HG03135 (cell line): ENCODE measurements at regions not wholly inside any gene's neighbourhood (a gene's known extent, or its start where the extent isn't known, plus 50 kb on each side); places are given as distances from the start of the nearest gene placed in this dataset.
A peak's percentile ranks its signal among the peaks of the same experiment; 100 is the strongest.
"Not testable (repeated sequence)": the region's sequence is repeated elsewhere in the genome, so short reads cannot be mapped to it uniquely, and the experiment has no call there.

Experiments
- ATAC-seq: cut with Tn5 transposase; IDR thresholded peaks from one replicate; pipeline ENCODE4 v1.9.1; 2021; ENCODE audit warnings: mild to moderate bottlenecking, moderate library complexity; ENCODE audit not compliant: unreplicated experiment

- no peak for ATAC-seq
These were observed 114.9 kb upstream of the PWP1 start for GRCh38 chr12:107570721-107571120.

- no peak for ATAC-seq
These were observed 114.1 kb upstream of the PWP1 start for GRCh38 chr12:107571492-107571891.

- ATAC-seq = no peak
These were observed 110.9 kb upstream of the PWP1 start for GRCh38 chr12:107574691-107575090.

DNA sequence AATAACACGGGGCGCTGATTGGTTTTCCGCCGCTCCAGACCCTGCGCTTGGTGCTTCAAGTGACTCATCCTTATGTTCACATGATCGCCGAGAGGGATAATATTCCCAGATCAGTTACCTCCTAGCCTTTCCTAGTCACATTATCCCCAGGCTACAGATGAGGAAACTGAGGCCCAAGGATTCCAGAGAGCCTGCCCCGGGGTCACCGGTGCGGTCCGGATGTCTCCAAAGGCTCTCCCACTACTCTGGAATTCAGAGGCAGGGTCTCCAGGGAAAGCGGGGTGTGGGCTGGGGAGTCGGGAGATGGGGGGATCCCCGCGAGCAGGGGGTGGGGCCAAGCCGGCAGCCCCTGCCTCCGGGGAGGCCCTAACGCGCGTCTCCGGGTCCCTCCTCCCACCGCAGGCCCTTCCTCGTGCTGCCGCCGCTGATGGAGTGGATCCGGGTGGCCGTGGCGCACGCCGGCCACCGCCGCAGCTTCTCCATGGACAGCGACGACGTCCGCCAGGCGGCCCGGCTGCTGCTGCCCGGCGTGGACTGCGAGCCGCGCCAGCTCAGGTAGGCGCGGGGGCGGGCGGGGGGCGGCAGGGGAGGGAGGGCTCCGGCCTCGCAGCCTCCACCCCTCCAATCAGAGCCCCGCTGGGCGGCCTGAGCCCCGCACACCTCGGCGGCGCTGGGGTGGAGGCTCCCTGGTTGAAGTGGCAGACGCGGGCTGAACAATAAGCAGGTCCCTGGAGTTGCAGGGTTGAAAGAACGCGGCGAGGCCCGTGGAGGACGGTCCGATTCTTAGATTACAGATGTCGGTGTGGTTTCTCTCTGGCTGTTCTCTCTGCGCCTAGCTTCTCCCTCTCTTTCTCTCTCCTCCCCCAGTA is 104.6 kb upstream of the PWP1 start:
- no peak for ATAC-seq

DNA sequence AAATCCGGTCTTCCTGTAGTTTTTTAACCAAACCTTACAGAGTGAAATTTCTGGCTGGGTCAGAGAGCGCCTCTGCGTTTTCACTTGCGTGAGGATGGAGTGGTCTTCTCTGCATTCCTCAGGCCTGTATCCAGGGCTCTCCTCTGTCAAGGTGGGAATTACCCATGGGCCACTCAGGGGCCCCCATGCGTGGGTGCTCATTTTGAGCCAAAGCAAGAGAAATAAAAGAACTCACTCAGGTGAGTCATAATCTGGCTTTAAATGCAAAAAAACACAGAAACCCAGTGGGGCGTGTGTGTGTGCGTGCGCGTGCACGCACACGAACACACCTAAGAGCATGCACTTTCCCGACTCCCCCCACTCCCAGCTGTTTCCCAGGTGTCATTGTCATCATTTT is 104.0 kb upstream of the PWP1 start:
- no peak for ATAC-seq

DNA sequence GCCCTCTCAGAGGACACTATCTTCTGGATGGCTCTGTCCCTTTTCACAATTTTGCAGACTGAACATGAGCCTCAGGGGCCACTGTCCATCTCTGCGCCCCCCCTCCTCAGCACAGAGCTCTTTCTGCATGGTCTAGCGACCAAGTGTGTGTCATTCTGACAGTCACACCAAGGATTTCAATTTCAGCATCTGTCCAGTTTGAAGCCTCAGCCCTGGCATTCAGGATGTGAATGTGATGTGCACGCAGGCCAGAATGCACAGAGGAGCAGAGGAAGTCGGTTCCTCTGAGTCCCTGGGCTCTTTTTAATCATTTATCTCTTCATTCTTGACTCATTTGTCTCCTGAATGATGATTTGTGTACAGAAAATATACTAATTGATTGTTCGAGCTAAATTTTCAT is 102.0 kb upstream of the PWP1 start:
- no peak for ATAC-seq

GRCh38 chr12:107584563-107584962 is 101.0 kb upstream of the PWP1 start:
- ATAC-seq = no peak

DNA sequence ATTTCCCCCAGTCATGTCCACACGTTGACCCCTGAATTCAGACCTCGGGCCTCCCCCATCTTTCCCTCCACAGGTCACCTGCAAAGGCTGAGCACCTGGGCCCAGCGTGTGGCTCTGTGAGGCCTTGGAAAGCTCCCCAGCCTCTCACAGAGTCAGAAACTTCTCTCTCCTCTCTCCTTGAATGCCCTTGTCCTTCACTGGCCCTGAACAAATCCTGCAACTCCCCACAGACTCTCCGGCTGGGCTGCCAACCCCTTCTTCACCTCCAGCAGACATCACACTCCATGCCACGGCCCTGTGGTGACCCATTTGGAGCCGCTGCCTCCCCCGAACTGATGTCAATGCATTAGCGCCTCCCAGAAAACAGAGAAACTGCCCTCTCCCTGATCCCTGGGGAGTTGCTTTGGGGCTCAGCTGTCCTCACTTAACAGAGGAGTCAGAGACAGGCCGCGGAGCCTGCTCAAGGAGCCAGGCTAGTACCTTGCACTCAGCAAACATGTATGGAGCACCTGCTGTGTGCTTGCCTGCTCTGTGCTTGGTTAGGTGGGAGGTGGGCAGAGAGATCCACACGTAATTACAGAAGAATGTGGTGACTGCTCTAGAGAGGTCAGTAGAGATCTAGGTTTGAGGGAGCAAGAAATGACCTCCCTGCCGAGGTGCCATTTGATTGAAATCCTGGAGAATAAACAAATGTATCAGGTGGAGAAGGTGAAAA is 99.2 kb upstream of the PWP1 start:
- ATAC-seq = no peak

- no peak for ATAC-seq
These were observed 95.2 kb upstream of the PWP1 start for GRCh38 chr12:107590413-107590812.

GRCh38 chr12:107590814-107591375 is 94.7 kb upstream of the PWP1 start:
- no peak for ATAC-seq

DNA sequence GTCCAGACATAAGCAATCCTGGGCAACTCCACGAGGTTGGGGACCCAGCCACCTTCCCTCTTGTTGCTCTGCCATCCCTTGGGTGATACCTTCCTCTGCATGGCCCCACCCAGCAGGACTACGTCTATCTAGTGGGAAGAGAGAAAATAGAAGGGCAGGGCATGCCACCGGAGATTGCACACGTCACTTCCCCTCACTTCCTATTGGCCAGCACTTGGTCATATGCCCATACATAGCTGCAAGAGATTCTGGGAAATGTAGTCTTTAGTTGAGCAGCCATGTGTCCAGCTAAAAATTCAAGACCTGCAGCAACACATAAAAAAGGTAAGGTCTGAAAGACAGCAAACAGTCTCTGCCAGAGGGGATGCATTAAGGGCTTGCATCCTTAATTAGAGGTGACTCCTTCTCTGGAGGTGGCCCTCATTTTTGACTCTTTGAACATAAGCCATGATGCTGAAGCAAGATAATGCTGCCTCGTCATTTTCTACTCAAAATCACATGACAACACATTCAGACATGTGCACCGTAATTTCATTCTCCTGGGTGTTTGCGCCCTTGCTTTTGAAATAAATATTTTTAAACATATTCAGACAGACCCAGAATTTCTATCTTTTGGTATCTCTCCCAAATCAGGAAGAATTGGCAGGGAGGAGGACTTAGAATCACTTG is 91.8 kb upstream of the PWP1 start:
- ATAC-seq = no peak

DNA sequence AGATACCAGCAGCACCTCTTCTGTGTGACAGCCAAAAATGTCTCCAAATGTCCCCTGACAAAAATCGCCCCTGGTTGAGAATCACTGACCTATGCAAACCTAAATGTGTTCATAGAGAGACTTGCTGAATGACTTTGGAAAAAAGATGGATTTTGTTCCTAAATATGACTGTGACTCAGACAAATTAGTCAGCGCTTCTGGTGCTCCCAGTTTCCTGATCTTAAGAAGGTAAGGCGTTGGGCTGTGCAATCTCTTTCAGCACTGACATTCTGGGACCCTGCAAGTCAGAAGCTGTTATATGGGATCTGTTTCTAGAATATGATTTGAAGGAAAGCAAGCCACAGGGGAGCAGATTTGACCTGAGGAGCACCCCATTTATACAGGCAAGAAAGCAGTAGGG is 90.6 kb upstream of the PWP1 start:
- ATAC-seq = no peak

- no peak for ATAC-seq
These were observed 87.7 kb upstream of the PWP1 start for GRCh38 chr12:107597695-107598410.

DNA sequence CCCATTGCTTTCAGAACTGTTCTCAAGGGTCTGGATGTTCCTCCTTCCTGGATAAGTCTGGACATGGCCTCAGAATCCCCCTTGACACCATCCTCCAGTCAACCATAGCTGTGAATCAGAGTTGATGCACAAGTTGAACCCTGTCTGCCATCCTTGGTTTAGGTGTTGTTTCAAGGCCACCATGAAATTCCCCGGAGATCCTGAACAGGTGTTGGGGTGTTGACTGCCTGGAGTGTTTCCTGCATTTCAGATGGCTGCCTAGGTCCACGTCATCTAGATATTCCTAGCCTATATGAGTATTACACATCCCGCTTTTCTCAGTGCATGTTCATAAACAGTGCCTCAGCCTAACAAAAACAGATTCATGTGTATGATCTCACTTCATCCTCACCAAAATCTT is 86.7 kb upstream of the PWP1 start:
- ATAC-seq = no peak

GRCh38 chr12:107600581-107601144 is 84.9 kb upstream of the PWP1 start:
- ATAC-seq = no peak

DNA sequence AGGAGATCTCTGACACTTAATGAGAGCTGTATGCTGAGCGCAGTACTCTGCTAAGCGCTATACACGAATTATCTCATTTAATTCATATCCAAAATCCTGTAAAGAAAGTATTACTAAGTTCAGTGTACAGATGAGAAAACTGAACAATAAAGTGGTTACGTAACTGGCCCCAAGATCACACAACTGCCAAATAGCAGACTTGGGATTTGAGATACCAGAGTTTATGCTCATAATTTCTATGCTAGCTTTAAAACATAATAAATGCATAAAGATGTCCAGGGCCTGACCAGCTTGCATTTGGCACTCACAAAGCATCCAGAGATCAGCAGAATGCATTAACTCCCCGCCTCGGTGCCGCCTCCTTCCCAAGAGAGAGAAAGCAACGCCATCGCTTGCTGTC is 83.2 kb upstream of the PWP1 start:
- ATAC-seq = no peak

DNA sequence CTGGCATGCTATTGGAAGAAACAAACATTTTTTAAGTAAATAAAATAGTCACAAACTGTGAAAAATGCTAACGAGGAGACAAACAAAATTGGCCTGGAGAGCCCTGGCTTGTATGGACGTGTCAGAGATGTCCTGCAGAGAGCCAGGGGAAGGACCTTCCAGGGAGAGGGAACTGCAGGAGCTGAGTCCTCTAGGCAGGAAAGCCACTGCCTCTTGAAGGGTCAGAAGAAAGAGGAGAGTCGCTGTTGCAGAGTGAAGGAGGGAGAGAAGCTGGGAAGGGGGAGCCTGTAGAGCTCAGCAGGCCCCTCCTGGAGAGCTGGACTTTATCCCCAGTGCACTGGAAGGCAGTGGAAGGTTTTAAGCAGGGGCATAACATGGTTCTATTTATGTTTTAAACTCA is 80.3 kb upstream of the PWP1 start:
- no peak for ATAC-seq

GRCh38 chr12:107607464-107608392 is 77.9 kb upstream of the PWP1 start:
- peak; percentile 63 for ATAC-seq

DNA sequence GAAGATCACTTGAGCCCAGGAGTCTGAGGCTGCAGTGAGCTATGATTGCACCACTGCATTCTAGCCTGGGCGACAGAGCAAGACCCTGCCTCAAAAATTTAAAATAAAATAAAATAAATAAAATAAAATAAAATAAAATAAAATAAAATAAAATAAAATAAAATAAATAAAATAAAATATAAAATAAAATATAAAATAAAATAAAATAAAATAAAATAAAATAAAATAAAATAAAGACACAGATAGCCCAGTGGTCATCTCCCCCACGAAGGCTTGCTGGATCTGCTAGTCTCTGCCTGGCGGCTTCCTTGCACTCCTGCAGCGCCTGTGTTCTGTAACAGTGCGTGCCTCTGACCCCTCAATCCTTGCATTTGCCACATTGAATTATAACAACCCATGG is 76.8 kb upstream of the PWP1 start:
- not testable (repeated sequence) for ATAC-seq
